ENCODE measurements at regions not wholly inside any gene's neighbourhood (a gene's known extent, or its start where the extent isn't known, plus 50 kb on each side); places are given as distances from the start of the nearest gene placed in this dataset.

- TF ChIP-seq SUZ12 (IDR thresholded peaks at IDR 0.05; ENCODE audit: extremely low read depth, insufficient read depth, insufficient read length) = no peak
- TF ChIP-seq YY1 (IDR thresholded peaks at IDR 0.05; ENCODE audit: insufficient read depth, insufficient read length) = no peak
- no peak for TF ChIP-seq ZNF274 (IDR thresholded peaks at IDR 0.05; ENCODE audit: low read depth, low read length)
Measured at GRCh38 chr20:1769491-1769890, 111.9 kb upstream of the SIRPG start.
